NCI-H1417 treated with DMSO at 0.1 percent for 48 hours (cell line): ENCODE measurements at regions not wholly inside any gene's neighbourhood (a gene's known extent, or its start where the extent isn't known, plus 50 kb on each side); places are given as distances from the start of the nearest gene placed in this dataset.

ENCODE experiments used
- DNase-seq: peaks from one replicate; lab custom pipeline; 2025; lab: John Stamatoyannopoulos, UW

GRCh38 chr3:194973366-194974000 is 287.8 kb downstream of the FAM43A start:
- DNase-seq = no peak

DNA sequence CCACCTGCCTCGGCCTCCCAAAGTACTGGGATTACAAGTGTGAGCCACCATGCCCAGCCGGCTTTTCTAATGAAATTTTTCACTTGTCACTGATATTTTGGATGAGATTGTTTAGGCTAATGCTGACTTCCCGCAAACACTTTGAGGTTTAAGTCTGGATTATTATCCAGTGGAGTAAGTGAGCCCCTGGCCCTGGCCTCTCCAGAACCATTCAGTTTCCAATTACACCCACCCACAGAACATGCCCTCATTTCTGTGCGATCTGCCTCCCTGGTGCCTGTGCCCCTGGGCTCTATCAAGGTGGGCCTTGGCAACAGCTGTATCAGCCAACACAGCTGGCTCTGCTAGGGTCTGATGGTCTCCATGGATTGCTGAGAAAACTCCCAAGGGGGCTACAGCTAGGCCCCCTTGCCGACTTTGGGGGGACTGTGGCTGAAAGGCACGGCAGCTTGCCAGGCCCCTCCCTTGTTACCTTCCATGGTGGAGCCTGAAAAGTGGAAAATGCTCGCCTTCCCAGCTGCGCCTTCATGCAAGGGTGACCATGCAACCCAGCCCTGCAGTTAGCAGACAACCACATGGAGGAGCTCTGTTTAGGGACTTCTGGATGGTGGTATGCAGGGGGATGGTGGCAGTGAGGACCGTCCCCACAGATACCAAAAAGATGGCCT is 288.9 kb downstream of the FAM43A start:
- no peak for DNase-seq

DNA sequence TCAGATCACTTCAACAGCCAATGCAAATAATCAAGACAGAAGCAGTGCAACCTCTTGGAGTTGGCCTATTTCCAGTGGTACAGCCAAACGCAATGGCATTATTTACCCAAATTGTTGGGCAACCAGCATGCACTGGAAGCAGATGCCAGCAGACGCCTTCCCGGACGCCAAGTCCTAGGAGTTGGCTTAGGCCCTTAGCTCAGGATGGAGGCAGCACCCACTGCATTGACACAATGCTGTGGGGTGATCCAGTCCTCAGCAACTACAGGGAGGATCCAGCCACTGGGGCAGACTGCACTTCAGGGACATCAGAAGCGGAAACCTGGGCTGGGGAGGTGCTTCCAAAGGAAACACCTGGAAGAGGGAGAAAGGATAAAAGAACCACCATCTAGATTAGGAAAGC is 290.4 kb downstream of the FAM43A start:
- no peak for DNase-seq

GRCh38 chr3:194976874-194977273 is 291.2 kb downstream of the FAM43A start:
- DNase-seq = no peak

DNA sequence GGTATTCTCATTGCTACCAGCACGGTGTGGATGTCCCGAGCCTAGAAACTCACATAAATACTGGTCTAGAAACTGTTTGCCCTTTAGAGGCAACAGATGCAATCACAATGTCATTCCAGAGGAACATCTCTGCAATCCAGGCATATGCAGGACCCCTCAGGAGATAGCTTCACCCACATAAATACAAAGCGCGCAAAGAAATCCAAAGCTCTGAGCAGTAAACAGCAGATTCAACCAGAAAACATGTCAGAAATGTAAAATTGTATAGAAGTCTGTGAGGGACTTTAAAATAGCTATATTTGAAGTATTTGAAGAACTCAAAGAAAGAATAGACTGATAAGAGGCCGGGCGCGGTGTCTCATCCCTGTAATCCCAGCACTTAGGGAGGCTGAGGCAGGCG is 291.7 kb downstream of the FAM43A start:
- DNase-seq = no peak

DNA sequence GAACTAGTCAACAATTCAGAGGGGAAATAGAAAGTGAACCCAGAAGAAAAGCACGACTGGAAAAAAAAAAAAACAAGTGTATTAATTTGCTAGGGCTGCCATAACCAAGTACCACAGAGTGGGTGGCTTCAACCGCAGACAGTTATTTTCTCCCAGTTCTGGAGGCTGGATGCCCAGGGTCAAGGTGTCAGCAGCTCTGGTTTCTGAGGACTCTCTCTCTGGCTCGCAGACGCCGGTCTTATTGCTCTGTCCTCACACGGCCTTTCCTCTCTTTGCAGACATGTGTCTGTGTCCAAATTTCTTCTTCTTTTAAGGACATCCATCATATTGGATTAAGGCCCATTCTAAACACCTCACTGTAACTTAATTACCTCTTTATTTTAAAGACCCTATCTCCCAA is 291.8 kb downstream of the XXYLT1 start:
- DNase-seq = no peak

DNA sequence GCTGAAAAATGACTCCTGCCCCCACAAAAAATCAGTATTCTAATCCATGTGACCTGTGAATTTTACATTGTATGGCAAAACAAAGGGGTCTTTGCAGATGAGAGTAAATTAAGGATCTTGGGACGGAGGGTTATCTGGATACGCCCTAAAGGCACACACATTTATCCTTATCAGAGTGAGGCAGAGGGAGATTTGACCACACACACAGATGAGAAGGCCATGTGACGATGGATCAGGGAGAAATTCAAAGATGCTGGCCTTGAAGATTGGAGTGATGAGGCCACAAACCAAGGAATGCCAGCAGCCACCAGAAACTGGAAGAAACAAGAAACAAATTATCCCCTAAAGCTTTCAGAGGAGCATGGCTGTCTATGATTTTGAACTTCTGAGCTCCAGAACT is 288.5 kb downstream of the XXYLT1 start:
- DNase-seq = no peak

DNA sequence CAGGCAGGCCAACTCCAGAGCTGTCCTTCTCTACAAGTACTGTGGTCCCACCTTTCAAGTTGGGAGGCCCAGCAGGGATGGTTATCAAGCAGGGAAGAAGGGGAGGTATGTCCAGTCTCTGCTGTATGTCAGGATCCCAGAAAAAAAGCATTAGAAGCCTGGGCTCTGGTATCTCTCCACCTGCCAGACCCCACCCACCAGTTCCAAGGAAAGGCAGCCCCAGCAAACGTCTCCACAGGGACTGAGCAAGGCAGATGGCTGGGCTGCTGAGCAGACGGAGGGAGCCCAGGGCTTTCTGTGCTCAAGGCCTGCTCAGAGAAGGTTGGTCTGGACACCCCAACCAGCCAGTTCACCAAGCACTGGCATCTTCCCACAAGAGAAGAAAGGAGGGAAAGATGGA is 287.8 kb downstream of the XXYLT1 start:
- no peak for DNase-seq

DNA sequence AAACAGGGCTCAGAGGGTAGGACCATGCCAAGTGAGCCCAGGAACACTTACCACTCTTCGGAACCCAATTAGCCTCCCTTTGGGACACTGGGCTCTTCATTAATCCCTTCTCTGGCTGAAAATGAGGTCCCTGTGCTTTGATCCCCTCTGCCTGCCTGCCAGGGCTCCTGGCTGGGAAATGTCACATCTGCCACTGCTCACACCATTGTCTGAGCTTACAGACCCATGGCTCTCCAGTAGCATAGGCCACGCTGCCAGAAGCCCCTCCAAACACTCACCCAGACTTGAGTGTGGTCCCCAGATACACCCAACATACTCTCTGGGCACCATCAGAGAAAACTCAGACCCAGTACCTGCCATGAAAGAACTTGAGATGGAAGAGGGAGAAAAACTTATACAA is 287.3 kb downstream of the XXYLT1 start:
- DNase-seq = no peak

- no peak for DNase-seq
These were observed 286.9 kb downstream of the XXYLT1 start for GRCh38 chr3:194984066-194984465.

GRCh38 chr3:194984622-194985021 is 286.3 kb downstream of the XXYLT1 start:
- no peak for DNase-seq

DNA sequence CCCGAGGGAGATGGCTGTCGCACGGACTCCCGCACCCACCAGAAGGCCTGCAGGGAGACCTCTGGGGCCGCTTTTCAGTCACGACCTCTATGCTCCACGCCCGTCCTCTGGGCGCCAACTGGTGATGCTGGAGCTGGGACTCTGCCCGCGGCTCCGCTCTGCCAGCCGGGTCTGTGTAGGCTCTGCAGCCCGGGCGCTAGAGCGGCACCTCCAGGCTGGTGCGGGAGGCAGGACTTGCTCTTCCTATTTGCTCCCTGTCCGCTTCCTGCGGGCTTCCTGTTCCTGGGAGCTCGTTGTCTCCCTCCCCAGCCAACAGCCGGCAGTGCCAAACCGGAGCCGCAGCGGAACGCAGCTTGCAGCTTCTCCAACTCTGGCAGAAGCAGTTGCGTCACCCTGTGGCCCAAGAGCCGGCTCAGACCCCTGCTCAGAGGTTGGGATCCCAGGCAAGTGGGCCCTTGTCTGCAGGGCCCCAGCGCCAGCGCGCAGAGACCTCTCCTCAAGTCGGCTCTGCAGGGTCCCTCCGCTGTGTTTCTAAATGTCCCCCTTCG is 285.9 kb downstream of the XXYLT1 start:
- DNase-seq = no peak

GRCh38 chr3:194986208-194987043 is 284.5 kb downstream of the XXYLT1 start:
- no peak for DNase-seq

- no peak for DNase-seq
These were observed 283.1 kb downstream of the XXYLT1 start for GRCh38 chr3:194987571-194988494.

- DNase-seq = no peak
These were observed 282.3 kb downstream of the XXYLT1 start for GRCh38 chr3:194988495-194989165.

GRCh38 chr3:194989241-194989640 is 281.7 kb downstream of the XXYLT1 start:
- DNase-seq = no peak

- no peak for DNase-seq
These were observed 280.3 kb downstream of the XXYLT1 start for GRCh38 chr3:194990454-194991337.

DNA sequence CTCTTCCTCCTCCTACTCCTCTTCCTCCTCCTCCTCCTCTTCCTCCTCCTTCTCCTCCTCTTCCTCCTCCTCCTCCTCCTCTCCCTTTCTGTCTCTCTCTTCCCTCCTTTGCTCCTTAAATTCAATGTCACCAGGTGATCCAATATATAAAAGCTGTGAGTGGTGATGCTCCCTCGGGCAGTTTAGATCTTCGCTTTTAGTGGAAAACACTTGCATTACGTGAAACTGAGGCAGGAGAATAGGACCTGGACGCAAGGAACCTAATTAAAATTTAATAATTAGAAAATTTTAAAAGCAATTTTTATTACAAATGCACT is 279.7 kb downstream of the XXYLT1 start:
- DNase-seq = no peak

- no peak for DNase-seq
These were observed 277.1 kb downstream of the XXYLT1 start for GRCh38 chr3:194993896-194994295.

GRCh38 chr3:194994551-194994981 is 276.4 kb downstream of the XXYLT1 start:
- DNase-seq = no peak
